Psoas muscle (tissue), 7 donors: ENCODE measurements at regions not wholly inside any gene's neighbourhood (a gene's known extent, or its start where the extent isn't known, plus 50 kb on each side); places are given as distances from the start of the nearest gene placed in this dataset.

ENCODE experiments used
- ATAC-seq, 4 donors: fragments of 200-7000 bp; cut with Tn5 transposase; one replicate each; pipeline ENCODE4 v1.9.1; 2020; ENCODE audit warnings: moderate library complexity in 3 of 4, mild to moderate bottlenecking in 2 of 4
- DNase-seq, 2 donors: peaks; one replicate each; pipeline ENCODE4 v3.0.0-alpha.2; 2020
- H3K27ac ChIP-seq: fragments of 200-600 bp; one replicate; pipeline ENCODE4 v1.8.0; 2022
- H3K27me3 ChIP-seq, 3 donors: fragments of 200-600 bp in 1 of 3; one replicate each; pipeline versions ENCODE4 v1.6.1 to v1.8.0; 2013 to 2022; ENCODE audit warnings: low read length in 2 of 3, mild to moderate bottlenecking in 2 of 3, moderate library complexity in 1 of 3; ENCODE audit not compliant: insufficient read depth in 3 of 3
- H3K36me3 ChIP-seq, 2 donors: fragments of 200-600 bp in 1 of 2; one replicate each; pipeline versions ENCODE4 v1.6.1 to v1.8.0; 2013 to 2022; ENCODE audit warnings: low read depth in 1 of 2, mild to moderate bottlenecking in 1 of 2, moderate library complexity in 1 of 2; ENCODE audit not compliant: insufficient read depth in 1 of 2
- H3K4me1 ChIP-seq: fragments of 200-600 bp; one replicate; pipeline ENCODE4 v1.8.0; 2022
- H3K4me3 ChIP-seq: fragments of 200-600 bp; one replicate; pipeline ENCODE4 v1.8.0; 2022; ENCODE audit warnings: mild to moderate bottlenecking
- H3K9me3 ChIP-seq: fragments of 200-600 bp; one replicate; pipeline ENCODE4 v1.8.0; 2022
- CTCF ChIP-seq: fragments of 200-600 bp; IDR thresholded peaks from one replicate; pipeline ENCODE4 v1.8.0; 2022; ENCODE audit warnings: antibody characterized with exemption
- WGBS, 3 donors: extraction: QIAGEN DNeasy Blood & Tissue Kit; methylation state at CpG; one replicate each; pipeline versions ENCODE4 v1.1.6 to v1.1.7; 2013; 5-methylcytosine and 5-hydroxymethylcytosine counted together
- intact Hi-C, 2 donors: fragments of 100-400 bp; cut with DNase I; formaldehyde crosslinking; loops; one replicate each; pipeline versions ENCODE4 v1.11.0 to v1.14.2; 2022
- donor health status: healthy with polysubstance abuse.
- donor health status: DM: no; HTN: no; CAD: no; lungs with moderate emphysema.
- donor health status: Bipolar disorder and iron deficiency.
- donor health status: healthy.
- donor health status: DM: yes; HTN: yes; CAD: no.
- donor health status: DM: no; HTN: no; CAD: no.
- donor health status: DM: yes; HTN: yes; CAD: no.

GRCh38 chr4:147101678-147102077 is 156.0 kb upstream of the TTC29 start:
- H3K36me3 ChIP-seq: no peaks in the 10 kb centered on the region
- H3K4me1 ChIP-seq: peaks cover 6% of the 10 kb centered on the region
- H3K9me3 ChIP-seq: no peaks in the 10 kb centered on the region
- ATAC-seq (no peak), DNase-seq (no peak)
- H3K27me3 ChIP-seq: no peaks in the 10 kb centered on the region
- intact Hi-C loops: no loop called here
- no peak overlapping the region for H3K4me3 ChIP-seq
- WGBS, 3 donors: 40 to 47% (median 45%) methylated on average over 2 of the region's 2 CpGs
- no peak overlapping the region for H3K27ac ChIP-seq
- TF ChIP-seq CTCF: no peak

GRCh38 chr4:147102596-147102995 is 156.9 kb upstream of the TTC29 start:
- no peaks in the 10 kb centered on the region for H3K27me3 ChIP-seq
- H3K27ac ChIP-seq: no peak overlapping the region
- no peak for DNase-seq
- no peak for ATAC-seq
- no peaks in the 10 kb centered on the region for H3K9me3 ChIP-seq
- intact Hi-C loops: no loop called here
- 97 to 100% (median 98%) methylated on average over 1 of the region's 1 CpG for WGBS, 3 donors
- peaks cover 6% of the 10 kb centered on the region for H3K4me1 ChIP-seq
- no peak overlapping the region for H3K4me3 ChIP-seq
- no peak for TF ChIP-seq CTCF
- H3K36me3 ChIP-seq: no peaks in the 10 kb centered on the region

GRCh38 chr4:147103403-147103946 is 157.8 kb upstream of the TTC29 start:
- no peaks in the 10 kb centered on the region for H3K27me3 ChIP-seq
- H3K36me3 ChIP-seq: no peaks in the 10 kb centered on the region
- peak; percentile 93 to 98 (median 96) for ATAC-seq
- WGBS, 3 donors: 8 to 18% (median 12%) methylated on average over 8 of the region's 8 CpGs
- DNase-seq: peak; percentile 58 to 78
- peak overlapping the region; percentile 73 for H3K27ac ChIP-seq
- intact Hi-C loops: no loop called here
- H3K9me3 ChIP-seq: no peaks in the 10 kb centered on the region
- peaks cover 6% of the 10 kb centered on the region for H3K4me1 ChIP-seq
- no peak for TF ChIP-seq CTCF
- no peak overlapping the region for H3K4me3 ChIP-seq

GRCh38 chr4:147104768-147105167 is 159.1 kb upstream of the TTC29 start:
- no peak for DNase-seq
- Histone ChIP-seq H3K27me3 (no peaks in the 10 kb centered on the region), H3K4me1 (peaks cover 6% of the 10 kb centered on the region), H3K27ac (peak overlapping the region; percentile 73), H3K36me3 (no peaks in the 10 kb centered on the region), H3K4me3 (no peak overlapping the region), H3K9me3 (no peaks in the 10 kb centered on the region)
- TF ChIP-seq CTCF: no peak
- intact Hi-C loops: no loop called here
- WGBS, 3 donors: 14 to 30% (median 18%) methylated on average over 2 of the region's 2 CpGs
- peak in 3 of 4 donors; percentile 27 to 77 (median 37) for ATAC-seq

GRCh38 chr4:147108409-147108808 is 162.7 kb upstream of the TTC29 start:
- Histone ChIP-seq H3K9me3 (no peaks in the 10 kb centered on the region), H3K36me3 (no peaks in the 10 kb centered on the region), H3K27me3 (no peaks in the 10 kb centered on the region), H3K4me1 (peaks cover under 1% of the 10 kb centered on the region), H3K4me3 (no peak overlapping the region), H3K27ac (no peak overlapping the region)
- ATAC-seq (no peak), DNase-seq (no peak)
- 84 to 89% (median 87%) methylated on average over 2 of the region's 2 CpGs for WGBS, 3 donors
- intact Hi-C loops: no loop called here
- no peak for TF ChIP-seq CTCF
